ENCODE measurements at regions not wholly inside any gene's neighbourhood (a gene's known extent, or its start where the extent isn't known, plus 50 kb on each side); places are given as distances from the start of the nearest gene placed in this dataset.

DNA sequence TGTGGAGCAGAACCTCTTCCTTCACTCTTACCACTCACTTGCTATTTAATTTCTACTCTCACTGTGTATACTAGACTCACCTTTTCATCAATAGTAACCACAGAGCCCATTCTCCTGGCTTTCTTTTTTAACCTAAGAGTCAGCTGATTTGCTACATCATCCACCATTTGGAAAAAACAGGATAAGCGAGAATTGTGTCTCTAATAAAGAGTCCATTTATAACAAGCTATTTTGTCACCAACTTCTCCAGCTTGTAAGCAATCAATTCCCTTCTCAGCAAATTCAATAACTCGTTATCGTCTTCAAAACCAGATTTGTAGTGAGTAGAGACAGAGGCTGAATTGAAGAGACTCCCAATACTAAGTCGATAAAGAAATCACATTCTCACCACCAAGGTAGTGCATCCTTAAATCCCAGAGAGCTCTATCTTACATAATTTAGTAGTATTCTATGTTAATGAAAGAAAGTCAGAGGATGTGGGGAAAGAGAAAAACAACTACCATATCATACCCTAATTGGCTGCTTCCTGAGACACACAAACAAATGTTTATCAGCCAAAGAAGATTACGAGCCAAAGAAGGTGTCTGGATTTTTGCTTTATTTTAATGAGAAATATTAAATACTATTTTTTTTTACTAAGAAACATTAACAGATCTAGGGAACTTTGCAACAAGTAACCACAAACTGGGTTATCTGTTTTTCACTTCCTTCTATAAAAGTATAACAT lies 52.5 kb upstream of the SPTBN1 start:
- H4K20me1 ChIP-seq (replicated peaks; ENCODE audit: insufficient read depth), result 0 out of 2 replicates have a peak, but pooled peaks cover 3% of the 10 kb centered on the region
- Mint-ChIP-seq H3K4me3 (no peak overlapping the region), H3K9me3 (no peaks in the 10 kb centered on the region), H3K27ac (no peak overlapping the region), H3K36me3 (ENCODE audit: low read depth) (no peaks in the 10 kb centered on the region), H3K4me1 (no peaks in the 10 kb centered on the region), H3K27me3 (ENCODE audit: insufficient read depth, low read depth, poor library complexity) (no peaks in the 10 kb centered on the region)
- no peaks in the 10 kb centered on the region for H3K9me2 ChIP-seq (ENCODE audit: insufficient read depth)
- no peak overlapping the region for H3K4me3 ChIP-seq
- H3F3A ChIP-seq (replicated peaks; ENCODE audit: low read depth), result no peaks in the 10 kb centered on the region
- no peaks in the 10 kb centered on the region for H3K79me2 ChIP-seq (replicated peaks; ENCODE audit: insufficient read depth)
- no peak overlapping the region; the same call in 1 of the 2 replicates for H2AFZ ChIP-seq
- no peaks in the 10 kb centered on the region for H3K36me3 ChIP-seq (ENCODE audit: insufficient read depth)
- no peak for DNase-seq (ENCODE audit: low spot score)
- TF ChIP-seq EZH2 (IDR thresholded peaks at IDR 0.05; ENCODE audit: low read depth, unreplicated experiment), result no peak
- no peak for TF ChIP-seq STAT1 (IDR thresholded peaks at IDR 0.05; ENCODE audit: unreplicated experiment)
- TF ChIP-seq CREB1 (CRISPR knock-in tag; IDR thresholded peaks at IDR 0.05; ENCODE audit: low read depth), result no peak
- TF ChIP-seq, protein P1, sequence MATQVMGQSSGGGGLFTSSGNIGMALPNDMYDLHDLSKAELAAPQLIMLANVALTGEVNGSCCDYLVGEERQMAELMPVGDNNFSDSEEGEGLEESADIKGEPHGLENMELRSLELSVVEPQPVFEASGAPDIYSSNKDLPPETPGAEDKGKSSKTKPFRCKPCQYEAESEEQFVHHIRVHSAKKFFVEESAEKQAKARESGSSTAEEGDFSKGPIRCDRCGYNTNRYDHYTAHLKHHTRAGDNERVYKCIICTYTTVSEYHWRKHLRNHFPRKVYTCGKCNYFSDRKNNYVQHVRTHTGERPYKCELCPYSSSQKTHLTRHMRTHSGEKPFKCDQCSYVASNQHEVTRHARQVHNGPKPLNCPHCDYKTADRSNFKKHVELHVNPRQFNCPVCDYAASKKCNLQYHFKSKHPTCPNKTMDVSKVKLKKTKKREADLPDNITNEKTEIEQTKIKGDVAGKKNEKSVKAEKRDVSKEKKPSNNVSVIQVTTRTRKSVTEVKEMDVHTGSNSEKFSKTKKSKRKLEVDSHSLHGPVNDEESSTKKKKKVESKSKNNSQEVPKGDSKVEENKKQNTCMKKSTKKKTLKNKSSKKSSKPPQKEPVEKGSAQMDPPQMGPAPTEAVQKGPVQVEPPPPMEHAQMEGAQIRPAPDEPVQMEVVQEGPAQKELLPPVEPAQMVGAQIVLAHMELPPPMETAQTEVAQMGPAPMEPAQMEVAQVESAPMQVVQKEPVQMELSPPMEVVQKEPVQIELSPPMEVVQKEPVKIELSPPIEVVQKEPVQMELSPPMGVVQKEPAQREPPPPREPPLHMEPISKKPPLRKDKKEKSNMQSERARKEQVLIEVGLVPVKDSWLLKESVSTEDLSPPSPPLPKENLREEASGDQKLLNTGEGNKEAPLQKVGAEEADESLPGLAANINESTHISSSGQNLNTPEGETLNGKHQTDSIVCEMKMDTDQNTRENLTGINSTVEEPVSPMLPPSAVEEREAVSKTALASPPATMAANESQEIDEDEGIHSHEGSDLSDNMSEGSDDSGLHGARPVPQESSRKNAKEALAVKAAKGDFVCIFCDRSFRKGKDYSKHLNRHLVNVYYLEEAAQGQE (IDR thresholded peaks at IDR 0.05; ENCODE audit: unreplicated experiment), result no peak
- TF ChIP-seq ZNF331 (CRISPR knock-in tag; IDR thresholded peaks at IDR 0.05; ENCODE audit: low read depth), result no peak
- TF ChIP-seq, protein P2, sequence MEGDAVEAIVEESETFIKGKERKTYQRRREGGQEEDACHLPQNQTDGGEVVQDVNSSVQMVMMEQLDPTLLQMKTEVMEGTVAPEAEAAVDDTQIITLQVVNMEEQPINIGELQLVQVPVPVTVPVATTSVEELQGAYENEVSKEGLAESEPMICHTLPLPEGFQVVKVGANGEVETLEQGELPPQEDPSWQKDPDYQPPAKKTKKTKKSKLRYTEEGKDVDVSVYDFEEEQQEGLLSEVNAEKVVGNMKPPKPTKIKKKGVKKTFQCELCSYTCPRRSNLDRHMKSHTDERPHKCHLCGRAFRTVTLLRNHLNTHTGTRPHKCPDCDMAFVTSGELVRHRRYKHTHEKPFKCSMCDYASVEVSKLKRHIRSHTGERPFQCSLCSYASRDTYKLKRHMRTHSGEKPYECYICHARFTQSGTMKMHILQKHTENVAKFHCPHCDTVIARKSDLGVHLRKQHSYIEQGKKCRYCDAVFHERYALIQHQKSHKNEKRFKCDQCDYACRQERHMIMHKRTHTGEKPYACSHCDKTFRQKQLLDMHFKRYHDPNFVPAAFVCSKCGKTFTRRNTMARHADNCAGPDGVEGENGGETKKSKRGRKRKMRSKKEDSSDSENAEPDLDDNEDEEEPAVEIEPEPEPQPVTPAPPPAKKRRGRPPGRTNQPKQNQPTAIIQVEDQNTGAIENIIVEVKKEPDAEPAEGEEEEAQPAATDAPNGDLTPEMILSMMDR (conservative IDR thresholded peaks at IDR 0.05; ENCODE audit: low read depth in 2 of 2), result no peak
- TF ChIP-seq NANOG (IDR thresholded peaks at IDR 0.05; ENCODE audit: borderline replicate concordance), result no peak
- TF ChIP-seq, protein P3, sequence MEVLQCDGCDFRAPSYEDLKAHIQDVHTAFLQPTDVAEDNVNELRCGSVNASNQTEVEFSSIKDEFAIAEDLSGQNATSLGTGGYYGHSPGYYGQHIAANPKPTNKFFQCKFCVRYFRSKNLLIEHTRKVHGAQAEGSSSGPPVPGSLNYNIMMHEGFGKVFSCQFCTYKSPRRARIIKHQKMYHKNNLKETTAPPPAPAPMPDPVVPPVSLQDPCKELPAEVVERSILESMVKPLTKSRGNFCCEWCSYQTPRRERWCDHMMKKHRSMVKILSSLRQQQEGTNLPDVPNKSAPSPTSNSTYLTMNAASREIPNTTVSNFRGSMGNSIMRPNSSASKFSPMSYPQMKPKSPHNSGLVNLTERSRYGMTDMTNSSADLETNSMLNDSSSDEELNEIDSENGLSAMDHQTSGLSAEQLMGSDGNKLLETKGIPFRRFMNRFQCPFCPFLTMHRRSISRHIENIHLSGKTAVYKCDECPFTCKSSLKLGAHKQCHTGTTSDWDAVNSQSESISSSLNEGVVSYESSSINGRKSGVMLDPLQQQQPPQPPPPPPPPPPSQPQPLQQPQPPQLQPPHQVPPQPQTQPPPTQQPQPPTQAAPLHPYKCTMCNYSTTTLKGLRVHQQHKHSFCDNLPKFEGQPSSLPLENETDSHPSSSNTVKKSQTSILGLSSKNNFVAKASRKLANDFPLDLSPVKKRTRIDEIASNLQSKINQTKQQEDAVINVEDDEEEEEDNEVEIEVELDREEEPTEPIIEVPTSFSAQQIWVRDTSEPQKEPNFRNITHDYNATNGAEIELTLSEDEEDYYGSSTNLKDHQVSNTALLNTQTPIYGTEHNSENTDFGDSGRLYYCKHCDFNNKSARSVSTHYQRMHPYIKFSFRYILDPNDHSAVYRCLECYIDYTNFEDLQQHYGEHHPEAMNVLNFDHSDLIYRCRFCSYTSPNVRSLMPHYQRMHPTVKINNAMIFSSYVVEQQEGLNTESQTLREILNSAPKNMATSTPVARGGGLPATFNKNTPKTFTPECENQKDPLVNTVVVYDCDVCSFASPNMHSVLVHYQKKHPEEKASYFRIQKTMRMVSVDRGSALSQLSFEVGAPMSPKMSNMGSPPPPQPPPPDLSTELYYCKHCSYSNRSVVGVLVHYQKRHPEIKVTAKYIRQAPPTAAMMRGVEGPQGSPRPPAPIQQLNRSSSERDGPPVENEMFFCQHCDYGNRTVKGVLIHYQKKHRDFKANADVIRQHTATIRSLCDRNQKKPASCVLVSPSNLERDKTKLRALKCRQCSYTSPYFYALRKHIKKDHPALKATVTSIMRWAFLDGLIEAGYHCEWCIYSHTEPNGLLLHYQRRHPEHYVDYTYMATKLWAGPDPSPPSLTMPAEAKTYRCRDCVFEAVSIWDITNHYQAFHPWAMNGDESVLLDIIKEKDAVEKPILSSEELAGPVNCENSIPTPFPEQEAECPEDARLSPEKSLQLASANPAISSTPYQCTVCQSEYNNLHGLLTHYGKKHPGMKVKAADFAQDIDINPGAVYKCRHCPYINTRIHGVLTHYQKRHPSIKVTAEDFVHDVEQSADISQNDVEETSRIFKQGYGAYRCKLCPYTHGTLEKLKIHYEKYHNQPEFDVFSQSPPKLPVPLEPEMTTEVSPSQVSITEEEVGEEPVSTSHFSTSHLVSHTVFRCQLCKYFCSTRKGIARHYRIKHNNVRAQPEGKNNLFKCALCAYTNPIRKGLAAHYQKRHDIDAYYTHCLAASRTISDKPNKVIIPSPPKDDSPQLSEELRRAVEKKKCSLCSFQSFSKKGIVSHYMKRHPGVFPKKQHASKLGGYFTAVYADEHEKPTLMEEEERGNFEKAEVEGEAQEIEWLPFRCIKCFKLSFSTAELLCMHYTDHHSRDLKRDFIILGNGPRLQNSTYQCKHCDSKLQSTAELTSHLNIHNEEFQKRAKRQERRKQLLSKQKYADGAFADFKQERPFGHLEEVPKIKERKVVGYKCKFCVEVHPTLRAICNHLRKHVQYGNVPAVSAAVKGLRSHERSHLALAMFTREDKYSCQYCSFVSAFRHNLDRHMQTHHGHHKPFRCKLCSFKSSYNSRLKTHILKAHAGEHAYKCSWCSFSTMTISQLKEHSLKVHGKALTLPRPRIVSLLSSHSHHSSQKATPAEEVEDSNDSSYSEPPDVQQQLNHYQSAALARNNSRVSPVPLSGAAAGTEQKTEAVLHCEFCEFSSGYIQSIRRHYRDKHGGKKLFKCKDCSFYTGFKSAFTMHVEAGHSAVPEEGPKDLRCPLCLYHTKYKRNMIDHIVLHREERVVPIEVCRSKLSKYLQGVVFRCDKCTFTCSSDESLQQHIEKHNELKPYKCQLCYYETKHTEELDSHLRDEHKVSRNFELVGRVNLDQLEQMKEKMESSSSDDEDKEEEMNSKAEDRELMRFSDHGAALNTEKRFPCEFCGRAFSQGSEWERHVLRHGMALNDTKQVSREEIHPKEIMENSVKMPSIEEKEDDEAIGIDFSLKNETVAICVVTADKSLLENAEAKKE (CRISPR knock-in tag; IDR thresholded peaks at IDR 0.05), result no peak
- no peak for TF ChIP-seq EZH2phosphoT487 (IDR thresholded peaks at IDR 0.05; ENCODE audit: unreplicated experiment)
- H3K4me1 ChIP-seq (ENCODE audit: insufficient read depth), result no peaks in the 10 kb centered on the region
- H3K27me3 ChIP-seq (ENCODE audit: insufficient read depth), result no peaks in the 10 kb centered on the region
- no peak overlapping the region for H3K4me2 ChIP-seq
- no peak for ATAC-seq
- no peak overlapping the region for H3K27ac ChIP-seq (ENCODE audit: low read depth)
